ENCODE measurements at regions not wholly inside any gene's neighbourhood (a gene's known extent, or its start where the extent isn't known, plus 50 kb on each side); places are given as distances from the start of the nearest gene placed in this dataset.
"Not testable (repeated sequence)": the region's sequence is repeated elsewhere in the genome, so short reads cannot be mapped to it uniquely, and the experiment has no call there.

DNA sequence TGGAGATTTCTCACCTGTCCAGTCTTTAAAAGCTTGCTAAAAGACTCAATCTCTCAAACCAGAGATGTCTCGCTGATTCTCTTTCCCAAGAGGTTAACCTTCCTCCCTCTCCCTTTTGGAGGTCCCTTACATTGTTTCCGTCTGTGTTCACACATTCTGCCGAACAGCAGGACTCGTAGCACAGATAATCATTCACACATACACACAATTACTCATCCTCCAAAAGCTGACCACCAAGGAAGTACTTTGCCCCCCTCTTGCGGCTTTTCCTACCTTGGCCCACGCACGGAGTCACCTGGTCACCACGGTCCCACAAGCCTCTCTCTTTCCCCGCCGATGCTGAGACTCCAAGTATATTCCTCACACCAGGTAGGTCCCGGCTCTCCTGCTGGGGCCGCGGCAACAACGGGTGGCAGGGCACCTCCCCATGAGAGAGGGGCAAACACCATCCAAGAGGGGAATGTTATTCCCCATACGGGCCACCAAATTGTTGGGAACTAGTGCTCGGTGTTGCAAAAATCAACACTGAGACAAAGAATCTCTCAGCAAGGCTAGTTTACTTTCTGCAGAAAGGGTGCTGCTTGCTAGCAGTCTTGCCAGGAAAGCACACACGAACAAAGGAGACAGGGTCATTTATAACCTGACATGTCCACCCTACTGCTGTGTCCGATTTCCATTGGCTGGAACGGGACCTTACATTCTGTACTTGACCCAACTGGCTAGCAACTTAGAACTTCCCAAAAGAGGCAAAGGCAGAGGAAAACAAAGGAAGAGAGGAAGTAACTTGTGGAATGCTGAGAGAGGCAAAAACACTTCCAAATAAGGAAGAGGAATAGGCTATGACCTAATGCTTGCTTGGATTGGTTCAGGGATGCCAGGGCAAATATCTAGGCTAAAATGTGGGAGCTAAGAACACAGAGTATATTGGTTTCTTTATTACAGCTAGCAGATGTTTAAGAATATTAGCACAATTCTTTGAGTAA is 102.1 kb upstream of the NECTIN3 start:
- no peak for DNase-seq

DNA sequence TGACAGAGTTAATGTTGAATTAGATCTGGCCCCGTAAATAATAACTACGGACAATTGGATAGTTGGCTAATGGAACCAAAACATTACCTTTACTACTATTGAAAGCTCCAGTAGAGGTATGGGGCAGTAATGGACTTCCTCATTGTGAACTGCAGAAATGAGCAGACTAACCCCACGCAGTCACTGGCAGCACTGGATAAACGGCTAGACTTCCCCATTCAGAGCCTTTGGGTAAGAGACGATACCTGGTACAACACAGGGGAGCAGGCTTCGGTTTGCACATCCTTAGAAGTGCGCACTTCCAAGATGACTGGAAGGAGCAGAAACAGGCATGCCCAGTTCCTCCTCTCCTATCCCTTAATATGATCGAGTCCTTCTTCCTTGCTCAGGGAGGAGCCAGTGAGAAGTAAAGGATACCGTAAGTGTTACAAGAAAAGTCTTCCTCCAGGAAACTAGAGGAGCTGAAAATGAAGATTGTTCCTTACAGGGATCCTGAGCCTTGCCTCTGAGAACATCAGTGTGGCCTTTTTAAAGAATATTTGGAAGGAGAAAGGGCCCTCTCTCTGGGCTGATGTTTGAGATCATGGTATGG is 100.5 kb upstream of the NECTIN3 start:
- peak in 1 of 2 experiments; percentile 10 for DNase-seq

GRCh38 chr3:110973263-110973895 is 98.2 kb upstream of the NECTIN3 start:
- no peak for DNase-seq

GRCh38 chr3:110974902-110975301 is 96.7 kb upstream of the NECTIN3 start:
- no peak for DNase-seq

GRCh38 chr3:110984456-110985250 is 87.0 kb upstream of the NECTIN3 start:
- DNase-seq = no peak

DNA sequence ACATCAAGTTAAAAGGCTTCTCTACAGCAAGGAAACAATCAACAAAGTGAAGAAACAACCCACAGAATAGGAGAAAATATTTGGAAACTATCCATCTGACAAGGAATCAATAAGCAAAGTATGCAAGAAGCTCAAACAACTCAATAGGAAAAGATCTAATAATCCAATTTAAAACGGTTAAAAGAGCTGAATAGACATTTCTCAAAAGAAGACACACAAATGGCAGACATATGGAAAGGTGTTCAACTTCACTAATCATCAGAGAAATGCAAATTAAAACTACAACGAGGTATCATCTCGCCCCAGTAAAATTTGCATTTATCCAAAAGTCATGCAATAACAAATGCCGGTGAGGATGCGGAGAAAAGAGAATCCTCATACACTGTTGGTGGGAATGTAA is 82.2 kb upstream of the NECTIN3 start:
- no peak for DNase-seq

- DNase-seq = peak; percentile 93 to 97
Measured at GRCh38 chr3:110995461-110996231, 76.0 kb upstream of the NECTIN3 start.

DNA sequence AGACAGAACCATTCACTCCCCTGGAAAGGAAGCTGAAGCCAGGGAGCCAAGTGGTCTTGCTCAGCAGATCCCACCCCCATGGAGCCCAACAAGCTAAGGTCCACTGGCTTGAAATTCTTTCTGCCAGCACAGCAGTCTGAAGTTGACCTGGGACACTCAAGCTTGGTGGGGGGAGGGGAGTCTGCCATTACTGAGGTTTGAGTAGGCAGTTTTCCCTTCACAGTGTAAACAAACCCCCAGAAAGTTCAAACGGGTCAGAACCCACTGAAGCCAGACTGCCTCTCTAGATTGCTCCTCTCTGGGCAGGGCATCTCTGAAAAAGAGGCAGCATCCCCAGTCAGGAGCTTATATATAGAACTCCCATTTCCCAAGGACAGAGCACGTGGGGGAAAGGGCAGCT is 72.8 kb upstream of the NECTIN3 start:
- not testable (repeated sequence) for DNase-seq

DNA sequence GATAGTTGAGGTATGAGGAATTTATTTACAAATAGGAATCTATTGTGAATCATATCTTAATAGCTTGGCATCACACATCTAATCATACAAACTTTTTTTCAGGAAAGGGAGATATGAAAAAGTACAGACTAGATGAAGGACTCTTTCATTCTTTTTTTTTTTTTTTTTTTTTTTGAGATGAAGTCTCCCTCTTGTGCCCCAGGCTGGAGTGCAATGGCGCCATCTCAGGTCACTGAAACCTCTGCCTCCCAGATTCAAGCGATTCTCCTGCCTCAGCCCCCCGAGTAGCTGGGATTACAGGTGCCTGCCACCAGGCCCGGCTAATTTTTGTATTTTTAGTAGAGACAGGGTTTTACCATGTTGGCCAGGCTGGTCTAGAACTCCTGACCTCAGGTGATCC is 65.1 kb upstream of the NECTIN3 start:
- DNase-seq = not testable (repeated sequence)

DNA sequence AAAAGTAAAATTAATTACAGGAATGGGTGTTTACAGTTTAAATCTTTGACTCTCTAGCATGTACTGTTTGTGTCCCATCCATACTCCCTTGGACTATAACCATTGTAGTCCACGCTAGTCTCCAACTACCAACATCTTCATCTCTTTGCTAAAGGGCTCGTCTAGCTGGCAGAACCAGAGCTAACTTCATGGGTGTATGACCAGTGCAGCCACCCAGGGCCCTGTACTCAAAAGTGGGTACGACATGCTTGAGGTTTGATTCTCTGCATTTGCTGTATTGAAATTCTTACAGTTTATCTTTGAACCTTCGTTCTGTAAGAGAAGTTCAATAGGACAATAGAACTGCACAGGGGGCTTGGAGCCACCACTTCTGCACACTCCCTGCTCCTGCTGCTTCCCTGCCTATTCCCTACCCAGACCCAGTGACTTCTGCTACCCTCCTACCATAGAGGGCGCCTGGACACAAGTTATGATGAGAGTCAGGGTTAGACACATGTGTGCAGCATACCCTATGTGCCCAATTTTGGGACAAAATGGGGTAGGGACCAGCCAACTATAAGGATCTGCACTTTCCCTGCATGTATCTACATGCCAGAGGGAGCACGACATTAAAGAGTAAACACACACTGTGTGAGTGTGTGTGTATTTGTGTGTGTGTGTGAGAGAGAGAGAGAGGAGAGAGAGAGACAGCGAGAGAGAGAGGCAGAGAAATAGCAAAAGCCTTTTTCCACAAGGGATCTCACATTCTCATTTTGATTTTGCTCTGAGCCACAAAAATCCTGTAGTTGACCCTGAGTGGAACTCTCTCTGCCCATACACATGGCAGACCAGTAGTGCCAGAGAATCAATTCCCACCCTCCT is 59.0 kb upstream of the NECTIN3 start:
- peak; percentile 18 to 24 for DNase-seq
